Smooth muscle cell of the brain vasculature (primary cell): ENCODE measurements at regions not wholly inside any gene's neighbourhood (a gene's known extent, or its start where the extent isn't known, plus 50 kb on each side); places are given as distances from the start of the nearest gene placed in this dataset.

Experiments used
- DNase-seq: peaks from one replicate; pipeline ENCODE4 v3.0.0-alpha.2; 2012; ENCODE audit warnings: low read depth, low spot score

DNA sequence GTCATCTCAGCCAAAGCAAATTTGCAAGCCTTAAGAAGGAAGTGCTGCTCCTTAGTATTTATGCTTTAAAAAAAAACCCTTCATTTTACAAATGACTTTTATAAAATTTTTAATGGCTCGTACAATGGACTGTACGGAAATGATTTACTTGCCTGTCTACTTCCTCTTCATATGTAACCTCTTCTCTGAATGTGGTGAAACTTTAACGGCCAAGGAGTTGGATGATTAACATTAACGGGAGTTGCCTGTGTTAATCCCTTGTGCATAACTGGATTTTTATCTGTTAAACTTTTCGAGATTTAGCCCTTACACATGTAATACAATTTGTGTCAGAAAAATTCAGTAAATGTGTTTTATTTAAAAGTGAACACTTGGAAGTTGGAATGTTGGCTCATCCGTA lies 429.4 kb downstream of the TBC1D4 start:
- no peak for DNase-seq

DNA sequence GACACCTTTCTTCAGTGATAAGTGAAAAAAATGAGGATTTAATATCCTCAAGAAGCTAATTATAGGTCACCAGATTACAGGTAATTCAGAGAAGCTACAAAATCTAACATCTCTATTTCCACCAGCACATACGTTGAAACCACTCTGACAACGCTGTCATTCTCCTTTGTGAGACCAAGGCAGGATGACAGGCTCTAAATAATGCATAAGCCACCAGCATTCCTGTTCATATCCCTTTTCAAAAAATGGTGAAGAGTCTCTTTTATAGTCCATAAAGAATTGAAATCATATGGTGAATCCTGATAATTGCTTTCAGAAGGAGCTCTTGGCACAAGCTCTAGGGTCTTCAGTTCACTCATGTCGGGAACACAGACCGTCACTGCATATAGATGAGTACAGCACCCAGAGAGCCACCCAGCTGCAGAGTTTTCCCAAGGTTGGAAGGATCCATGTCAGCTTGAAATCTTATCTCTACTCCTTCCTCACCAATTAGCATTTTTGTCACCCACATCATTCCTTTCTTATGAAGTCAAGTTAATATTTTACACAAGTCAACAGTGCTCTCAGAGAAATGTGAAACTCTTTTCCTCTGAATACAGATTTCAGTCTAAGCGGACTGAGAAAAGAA lies 431.4 kb downstream of the TBC1D4 start:
- no peak for DNase-seq

DNA sequence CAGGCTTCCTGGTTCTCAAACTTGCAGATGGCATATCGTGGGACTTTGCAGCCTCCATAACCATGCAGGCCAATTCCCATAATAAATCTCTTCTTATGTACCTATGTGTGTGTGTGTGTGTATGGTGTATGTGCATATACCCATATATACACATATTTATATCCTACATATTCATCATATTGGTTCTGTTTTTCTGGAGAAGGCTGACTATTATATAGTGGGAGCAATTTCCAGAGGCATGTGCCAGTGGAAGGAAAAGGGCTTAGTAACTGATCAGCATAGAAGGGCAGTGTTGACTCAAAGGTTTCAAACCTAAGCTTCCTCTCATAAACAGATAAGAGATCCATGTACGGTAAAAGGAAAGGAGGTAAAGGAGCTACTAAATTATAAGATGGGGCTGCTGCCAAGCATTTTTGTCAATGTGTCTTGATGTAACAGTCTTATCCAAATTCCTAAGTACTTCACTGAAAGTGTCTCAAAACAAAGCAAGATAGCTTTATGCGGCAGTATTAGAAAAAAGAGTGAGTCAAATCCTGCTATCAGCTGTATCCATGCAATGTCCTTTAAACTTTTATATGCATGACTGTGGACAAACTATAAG lies 432.1 kb downstream of the TBC1D4 start:
- no peak for DNase-seq

DNA sequence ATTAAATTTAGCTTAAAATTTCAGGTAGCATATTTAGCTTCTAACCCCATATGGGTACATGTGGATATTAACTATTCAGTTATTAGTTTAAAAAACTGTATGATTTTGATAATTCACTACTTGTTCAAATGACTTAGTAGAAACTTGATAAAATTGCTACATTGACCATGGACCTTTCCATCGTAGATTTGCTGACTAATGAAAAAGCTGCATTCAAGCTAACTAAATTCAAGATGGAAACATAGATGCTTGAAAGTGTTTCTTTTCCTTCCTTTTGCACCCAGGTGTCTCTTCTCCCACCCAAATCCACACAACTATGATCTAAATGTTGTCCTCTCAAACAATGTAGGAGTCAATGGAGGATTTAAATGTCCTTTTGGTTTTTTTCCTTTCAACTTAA lies 439.2 kb downstream of the TBC1D4 start:
- DNase-seq, result no peak

DNA sequence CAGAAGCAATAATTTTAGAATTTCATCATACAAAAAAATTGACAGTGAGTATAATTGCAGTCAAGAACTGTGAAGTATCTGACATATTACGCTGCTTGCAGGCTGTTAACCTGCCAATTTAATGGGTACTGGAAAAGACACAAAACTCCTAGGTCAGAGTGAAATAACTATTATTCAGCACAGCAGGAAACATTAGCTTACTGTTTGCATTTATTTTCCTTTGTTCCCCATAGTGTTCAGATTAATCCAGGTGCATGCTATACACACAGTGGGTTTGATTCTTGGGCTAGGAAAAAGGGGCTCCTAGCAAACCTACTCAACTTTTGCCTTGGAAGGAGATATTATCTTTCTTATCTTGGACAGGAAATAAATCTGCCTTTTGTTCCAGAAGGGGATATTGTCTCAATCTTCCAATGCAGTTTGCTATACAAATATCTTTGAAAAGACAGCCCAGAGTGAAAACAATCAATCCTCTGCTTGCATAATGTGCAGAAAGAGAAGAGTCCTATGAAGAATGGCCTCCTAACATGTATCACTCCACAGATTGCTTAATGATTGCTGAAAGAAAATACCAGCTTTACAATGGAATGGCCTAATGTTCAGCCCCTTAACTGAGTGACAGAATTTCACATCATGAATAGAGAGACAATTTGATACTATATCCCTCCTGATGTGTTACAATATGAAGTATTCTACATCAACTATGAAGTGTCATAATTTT lies 443.4 kb downstream of the TBC1D4 start:
- DNase-seq, result no peak

DNA sequence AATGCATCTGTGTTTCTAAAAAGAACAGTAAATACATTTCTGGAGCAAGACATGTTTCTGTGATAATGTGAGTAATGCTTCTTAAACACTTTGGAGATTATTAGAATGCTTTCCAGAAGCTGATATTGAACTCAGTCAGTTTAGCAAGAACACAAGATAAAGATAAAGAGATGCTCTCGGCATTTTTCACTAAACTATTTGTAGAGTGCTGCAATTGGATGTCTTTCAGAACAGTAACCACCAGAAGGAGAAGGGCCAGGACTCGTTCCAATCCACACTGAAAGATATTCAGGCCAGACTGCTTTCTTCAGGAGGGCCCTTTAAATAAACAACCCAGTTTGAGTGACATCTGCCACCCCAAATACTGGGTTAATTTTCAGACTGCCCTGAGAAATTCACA lies 456.0 kb downstream of the TBC1D4 start:
- no peak for DNase-seq

DNA sequence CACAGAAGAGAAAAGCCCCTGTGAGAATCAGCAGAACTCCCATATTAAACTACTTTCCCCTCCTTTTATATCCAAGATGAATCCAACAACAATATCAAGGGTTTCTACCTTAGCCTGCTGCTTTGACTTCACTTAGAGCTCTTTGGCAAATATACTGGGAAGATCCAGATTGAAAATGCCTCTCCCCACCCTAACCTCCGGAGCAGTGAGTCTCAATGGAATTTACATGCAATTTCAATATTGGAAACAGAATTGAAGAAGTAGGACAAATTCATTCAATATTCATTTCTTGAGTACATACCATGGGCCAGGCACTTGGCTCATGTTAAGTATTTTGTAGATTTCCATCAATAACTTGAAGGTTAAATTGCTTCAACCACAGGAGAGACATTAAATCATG lies 457.4 kb downstream of the TBC1D4 start:
- DNase-seq, result no peak

DNA sequence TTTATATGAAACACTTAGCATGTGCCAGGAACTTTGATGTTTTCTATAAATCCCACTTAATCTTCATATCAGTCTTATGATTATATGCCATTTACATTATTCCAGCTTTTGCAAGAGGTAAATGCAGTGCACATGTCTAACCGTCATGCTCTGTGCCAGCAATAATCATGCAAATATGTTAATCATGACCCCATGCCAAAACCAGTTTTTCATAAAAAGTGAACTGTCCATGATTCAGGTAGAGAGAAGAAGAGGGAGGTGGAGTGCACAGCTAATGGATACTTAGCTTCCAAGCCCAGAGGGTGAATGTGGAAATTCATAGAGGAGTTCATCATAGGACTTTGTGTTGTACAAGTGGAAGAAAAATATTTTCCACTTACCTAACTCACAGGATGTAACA lies 458.4 kb downstream of the TBC1D4 start:
- DNase-seq, result no peak

DNA sequence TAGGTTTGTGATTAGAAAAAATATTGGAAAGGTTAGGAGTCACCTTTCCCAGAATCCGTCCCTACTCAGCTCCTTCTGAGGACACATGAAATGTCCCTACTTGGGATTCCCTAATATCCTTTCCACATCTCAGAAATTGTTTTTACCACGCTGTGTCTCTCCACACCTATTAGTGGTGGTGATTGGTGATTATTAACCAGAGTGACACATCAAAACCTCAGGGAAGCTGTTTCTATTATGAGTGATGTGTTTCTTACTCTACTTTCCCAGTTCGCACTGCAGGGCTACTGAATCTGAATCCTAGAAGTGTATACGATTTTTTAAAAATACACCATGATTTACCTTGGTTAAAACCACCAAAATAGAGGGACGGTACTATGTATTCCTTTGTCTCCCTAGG lies 460.8 kb downstream of the TBC1D4 start:
- DNase-seq, result no peak

DNA sequence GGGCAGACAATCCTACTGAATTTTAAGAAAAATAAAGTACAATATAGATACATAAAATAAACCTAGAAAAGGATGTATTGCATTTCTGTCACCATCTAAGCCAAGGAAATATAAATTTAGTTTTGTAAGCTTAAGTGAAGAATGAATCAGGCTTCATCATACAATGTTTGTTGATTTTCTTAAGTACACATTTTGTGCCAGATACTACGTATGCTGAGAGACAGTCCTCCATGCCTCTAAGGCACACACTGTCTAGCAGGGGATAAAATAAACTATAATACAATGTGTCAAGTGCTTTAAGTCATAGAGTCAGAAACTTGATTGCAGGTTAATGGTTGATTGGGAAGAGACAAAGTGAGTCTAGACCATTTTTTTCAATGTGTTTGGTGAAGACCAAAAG lies 465.7 kb downstream of the TBC1D4 start:
- DNase-seq, result no peak

DNA sequence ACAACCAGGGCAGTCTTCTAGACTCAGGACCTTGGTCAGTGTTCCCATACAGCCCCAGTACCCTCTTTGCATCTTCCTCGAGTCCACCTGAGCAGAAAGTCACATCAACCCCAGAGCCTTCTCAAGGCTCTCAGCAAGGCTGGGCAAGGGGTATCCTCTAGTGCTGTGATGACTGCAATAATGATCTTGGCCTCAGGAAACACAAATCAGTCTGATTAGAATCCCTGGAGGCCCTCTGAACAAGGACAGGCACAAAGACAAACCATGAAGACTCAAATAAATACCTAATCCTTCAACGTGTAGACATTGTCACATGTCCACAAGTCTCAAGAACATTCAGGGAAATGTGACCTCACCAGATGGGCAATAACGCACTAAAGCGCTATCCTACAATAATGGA lies 468.2 kb downstream of the TBC1D4 start:
- no peak for DNase-seq

DNA sequence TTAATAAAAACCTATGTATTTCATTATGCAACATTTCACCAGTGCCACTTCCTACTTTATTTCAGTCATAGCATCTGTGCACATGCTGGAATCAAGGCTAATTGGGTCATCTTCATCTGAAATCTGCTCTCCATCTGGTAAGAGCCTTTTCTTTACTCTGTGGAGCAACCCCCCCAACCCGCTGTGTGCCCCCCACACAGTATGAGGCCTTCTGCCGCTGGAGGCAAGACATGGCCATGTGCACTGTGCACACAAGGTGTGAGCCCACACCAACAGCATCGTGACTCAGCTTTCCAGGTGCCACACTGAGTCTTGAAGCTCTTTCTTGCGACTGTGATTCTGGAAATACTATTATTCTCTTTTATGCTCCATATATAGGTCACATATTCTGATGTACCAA lies 471.0 kb downstream of the TBC1D4 start:
- no peak for DNase-seq

DNA sequence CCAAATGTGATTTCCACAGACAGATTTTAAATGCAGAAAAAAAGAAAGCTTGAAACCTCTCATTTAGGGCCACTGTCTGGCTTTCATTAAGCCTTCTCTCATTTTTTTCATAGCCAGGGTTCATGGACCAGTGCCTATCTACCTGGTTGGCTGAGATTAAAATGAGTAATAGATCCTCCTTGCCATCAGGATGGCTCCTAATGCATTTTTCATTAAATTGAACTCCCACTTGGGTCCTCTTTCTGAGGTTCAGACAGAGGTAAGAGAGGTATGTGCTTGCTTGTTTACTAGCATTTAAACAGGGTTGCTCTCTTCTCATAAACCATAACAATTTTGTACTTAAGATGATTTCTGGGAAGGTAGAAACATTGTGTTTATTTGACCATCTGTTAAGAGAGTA lies 473.0 kb downstream of the TBC1D4 start:
- no peak for DNase-seq

DNA sequence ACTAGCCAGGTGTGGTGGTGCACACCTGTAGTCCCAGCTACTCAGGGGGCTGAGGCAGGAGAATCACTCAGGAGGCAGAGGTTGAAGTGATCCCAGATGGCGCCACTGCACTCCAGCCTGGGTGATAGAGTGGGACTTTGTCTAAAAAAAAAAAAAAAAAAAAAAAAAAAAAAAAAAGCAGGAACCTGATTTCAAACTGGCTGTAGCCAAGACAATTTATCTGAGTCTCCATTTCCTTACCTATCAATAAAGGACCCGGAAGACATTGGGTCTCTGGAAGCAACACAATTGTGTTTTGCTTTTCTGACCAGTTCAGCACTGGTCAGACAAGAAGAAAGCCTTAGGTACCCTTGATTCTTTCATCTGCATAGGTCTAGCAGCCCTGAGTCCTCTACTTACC lies 491.0 kb downstream of the TBC1D4 start:
- no peak for DNase-seq

DNA sequence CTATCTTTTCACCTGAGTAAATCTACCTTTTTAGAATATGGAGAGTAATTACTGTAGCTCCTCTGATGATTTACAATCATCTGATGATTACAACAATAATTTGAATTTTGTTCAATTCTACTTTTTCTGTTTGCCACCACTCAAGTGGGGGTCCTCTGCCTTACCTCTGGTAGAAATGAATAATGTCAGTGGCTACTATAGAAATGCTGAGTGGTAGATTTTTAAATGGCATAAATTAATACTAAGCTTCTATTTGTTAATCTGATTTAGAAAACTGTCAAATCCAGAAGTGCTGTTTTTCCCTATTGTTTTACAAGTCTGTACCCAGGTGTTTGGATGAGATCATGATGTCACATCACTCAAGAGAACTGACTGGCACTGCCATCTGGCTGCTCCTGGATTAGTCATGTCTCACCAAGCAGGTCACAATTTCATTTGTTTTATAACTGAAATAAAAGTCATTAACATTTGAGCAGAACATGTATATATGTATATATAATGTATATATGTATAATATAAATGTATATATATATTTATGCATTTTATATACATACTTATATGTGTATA lies 494.8 kb downstream of the TBC1D4 start:
- no peak for DNase-seq

DNA sequence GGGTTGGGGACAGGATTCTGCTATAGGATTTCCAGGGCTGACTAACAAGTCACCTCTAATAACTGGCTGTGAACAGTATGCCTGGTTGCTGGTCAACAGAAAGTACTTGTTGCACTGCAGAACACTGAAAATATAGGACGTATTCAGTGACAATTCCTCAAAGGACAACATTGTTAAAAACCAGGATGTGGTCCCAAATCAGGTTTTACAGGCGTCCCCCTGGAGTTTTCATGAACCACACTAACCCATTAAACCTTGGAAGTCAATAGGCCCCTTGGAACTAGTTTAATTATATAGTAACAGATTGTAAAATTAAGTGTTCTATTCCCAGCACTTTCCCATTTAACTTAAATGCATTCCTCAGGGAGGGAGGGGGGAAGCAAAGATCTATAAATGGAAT lies 495.4 kb downstream of the TBC1D4 start:
- DNase-seq, result no peak

DNA sequence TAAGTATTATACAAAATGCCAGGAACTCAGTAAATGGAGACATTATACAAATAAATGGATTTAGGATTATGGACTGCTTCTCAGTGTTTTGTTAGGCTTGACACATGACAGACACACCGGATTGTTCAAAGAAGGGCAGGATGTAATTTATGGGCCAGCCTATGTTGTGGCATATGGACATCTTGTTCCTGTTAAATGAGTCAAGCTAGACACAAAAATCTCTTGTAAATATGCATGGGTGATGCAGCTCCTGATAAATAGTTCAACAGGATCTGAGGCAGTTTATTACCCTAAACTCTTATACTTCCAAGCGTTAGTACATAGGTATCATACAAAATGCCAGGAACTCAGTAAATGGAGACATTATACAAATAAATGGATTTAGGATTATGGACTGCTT lies 502.3 kb downstream of the TBC1D4 start:
- no peak for DNase-seq

DNA sequence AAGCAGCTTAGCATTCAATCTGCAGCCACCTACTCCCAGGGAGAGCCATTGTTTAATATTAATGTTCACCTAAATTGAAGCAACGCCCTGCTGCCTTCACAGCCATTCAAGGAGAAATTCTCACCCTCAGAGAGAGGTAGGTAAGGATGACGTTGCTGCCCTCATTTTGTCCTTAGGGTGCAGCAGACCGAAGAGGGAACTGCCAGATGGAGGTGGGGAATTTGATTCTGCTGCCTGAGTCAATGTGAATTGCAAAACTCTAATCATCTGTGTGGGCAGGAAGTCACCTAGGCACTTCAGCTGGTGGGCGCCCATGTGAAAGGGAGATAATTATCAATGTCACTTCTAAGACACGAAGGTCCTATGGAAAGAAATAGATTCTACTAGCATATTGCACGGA lies 503.4 kb downstream of the TBC1D4 start:
- no peak for DNase-seq

DNA sequence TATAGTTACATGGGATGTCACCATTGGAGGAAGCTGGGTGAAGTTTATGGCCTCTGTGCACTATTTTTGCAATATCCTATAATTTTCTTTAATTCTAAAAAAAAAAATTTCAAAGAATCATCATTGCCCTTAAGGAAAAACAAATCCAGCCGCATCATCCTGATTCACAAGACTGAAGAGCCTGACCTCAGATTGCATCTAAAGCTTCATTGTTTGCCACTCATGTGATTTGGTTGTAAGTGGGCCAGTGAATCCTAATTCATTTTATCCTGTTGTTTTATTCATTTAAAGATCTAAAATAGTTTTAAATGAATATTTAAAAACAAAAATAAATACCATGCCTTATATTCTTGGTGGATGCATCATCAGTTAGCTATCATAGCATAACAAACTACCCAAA lies 504.5 kb downstream of the TBC1D4 start:
- DNase-seq, result no peak

DNA sequence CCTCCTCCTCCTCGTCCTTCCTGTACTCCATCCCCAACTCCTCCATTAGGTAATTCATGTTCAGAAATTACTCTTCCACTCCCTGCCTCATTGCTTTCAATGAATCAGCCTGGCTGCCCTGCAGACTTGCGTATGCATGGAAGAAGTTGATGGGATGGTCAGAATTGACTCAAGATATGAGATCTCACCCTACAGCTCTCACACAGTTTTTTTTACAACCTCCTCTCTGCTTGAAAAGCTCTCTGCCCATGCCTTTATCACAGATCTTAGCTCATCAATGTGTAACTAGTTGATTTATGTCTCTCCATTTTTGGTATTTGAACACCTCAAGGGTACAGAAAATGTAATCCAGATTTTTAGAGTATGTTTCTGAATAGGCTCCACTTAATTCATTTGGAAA lies 506.9 kb downstream of the TBC1D4 start:
- no peak for DNase-seq

DNA sequence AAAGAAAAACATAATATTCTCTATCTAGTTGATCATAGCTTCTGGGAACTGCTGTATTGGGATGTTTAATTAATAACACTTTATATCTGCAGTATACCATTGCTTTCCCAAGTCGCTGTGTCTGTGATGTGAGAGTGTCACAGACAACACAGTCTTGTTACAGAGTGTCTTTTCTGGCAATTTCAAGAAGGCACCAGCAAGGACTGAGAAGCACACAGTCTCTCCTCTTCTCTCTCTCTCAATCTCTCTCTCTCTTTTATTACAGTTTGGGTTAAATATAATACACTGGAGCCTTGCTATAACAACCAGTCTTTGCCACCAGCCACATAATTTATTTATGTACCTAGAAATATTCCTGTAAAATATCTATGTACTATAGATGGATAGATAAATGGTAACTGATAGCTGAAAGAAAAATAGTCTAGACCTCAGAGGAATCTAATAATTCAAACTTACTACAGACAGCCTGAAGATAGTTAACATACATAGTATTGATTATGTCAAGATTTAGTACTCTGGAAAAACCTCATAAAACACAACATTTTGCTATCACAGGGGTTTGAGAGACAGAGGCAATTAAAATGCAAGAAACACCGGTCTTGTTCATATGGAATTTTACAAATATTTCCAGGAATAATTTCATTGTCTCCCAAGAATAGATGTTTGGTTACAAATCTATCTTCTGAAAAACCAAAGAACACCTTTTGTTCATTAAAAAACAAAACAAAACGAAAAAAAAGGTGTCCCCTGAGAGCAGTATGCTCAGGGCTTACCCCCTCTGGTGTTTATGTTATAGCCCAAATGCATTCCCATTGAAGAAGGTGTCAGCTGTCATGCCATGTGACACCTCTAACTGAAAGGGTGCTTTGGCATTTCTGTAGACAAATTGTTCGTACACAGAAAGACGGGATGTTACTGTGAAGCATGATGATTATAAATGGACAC lies 507.8 kb downstream of the TBC1D4 start:
- DNase-seq, result no peak

DNA sequence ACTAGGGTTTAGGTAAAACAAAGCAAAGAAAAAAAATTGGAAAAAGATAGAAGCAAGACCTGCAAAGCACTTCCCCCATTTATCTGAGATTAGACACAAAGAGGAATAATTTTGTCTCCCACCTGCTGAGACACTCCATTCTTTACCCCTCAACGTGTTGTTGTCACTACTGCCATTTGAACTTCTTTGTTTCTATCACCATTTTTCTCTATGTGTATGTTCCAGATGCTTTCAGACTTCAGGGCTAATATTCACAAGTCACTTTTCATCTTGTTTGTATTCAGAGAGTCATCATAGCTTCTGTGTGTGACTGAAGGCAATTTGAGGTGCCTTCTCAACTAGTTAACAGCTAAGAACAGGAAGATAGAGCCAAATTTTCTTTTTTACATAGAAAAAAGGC lies 512.5 kb downstream of the TBC1D4 start:
- DNase-seq, result no peak
